ENCODE measurements at regions not wholly inside any gene's neighbourhood (a gene's known extent, or its start where the extent isn't known, plus 50 kb on each side); places are given as distances from the start of the nearest gene placed in this dataset.
"Not testable (repeated sequence)": the region's sequence is repeated elsewhere in the genome, so short reads cannot be mapped to it uniquely, and the experiment has no call there.

GRCh38 chr3:102004561-102004960 lies 155.2 kb downstream of the NFKBIZ start:
- peaks cover under 1% of the 10 kb centered on the region for H3K4me1 Mint-ChIP-seq

GRCh38 chr3:102005551-102005950 lies 156.2 kb downstream of the NFKBIZ start:
- H3K9me3 Mint-ChIP-seq: peaks cover 26% of the 10 kb centered on the region
- no peak overlapping the region for H3K27ac Mint-ChIP-seq
- H3K4me3 Mint-ChIP-seq: no peak overlapping the region
- no peaks in the 10 kb centered on the region for H3K36me3 Mint-ChIP-seq (ENCODE audit: low read depth)
- DNase-seq: no peak
- no peaks in the 10 kb centered on the region for H3K4me1 Mint-ChIP-seq
- peaks cover 10% of the 10 kb centered on the region for H3K27me3 Mint-ChIP-seq (ENCODE audit: low read depth, poor library complexity)
- no peak for TF ChIP-seq CTCF (IDR thresholded peaks at IDR 0.05)

More at GRCh38 chr3:102004561-102004960, 155.2 kb downstream of the NFKBIZ start:
- Mint-ChIP-seq H3K27ac (no peak overlapping the region), H3K4me3 (no peak overlapping the region), H3K27me3 (ENCODE audit: low read depth, poor library complexity) (peaks cover 9% of the 10 kb centered on the region), H3K9me3 (peaks cover 23% of the 10 kb centered on the region), H3K36me3 (ENCODE audit: low read depth) (no peaks in the 10 kb centered on the region)
- no peak for DNase-seq
- no peak for TF ChIP-seq CTCF (IDR thresholded peaks at IDR 0.05)

GRCh38 chr3:102006812-102007485 lies 157.6 kb downstream of the NFKBIZ start:
- no peaks in the 10 kb centered on the region for H3K36me3 Mint-ChIP-seq (ENCODE audit: low read depth)
- H3K27me3 Mint-ChIP-seq (ENCODE audit: low read depth, poor library complexity): peaks cover 14% of the 10 kb centered on the region
- H3K27ac Mint-ChIP-seq: no peak overlapping the region
- H3K9me3 Mint-ChIP-seq: peaks cover 40% of the 10 kb centered on the region
- no peak for TF ChIP-seq CTCF (IDR thresholded peaks at IDR 0.05)
- H3K4me1 Mint-ChIP-seq: no peaks in the 10 kb centered on the region
- H3K4me3 Mint-ChIP-seq: no peak overlapping the region
- DNase-seq: no peak

GRCh38 chr3:102008436-102008835 lies 159.1 kb downstream of the NFKBIZ start:
- not testable (repeated sequence) for H3K4me1 Mint-ChIP-seq; H3K36me3 Mint-ChIP-seq (ENCODE audit: low read depth); DNase-seq; H3K27ac Mint-ChIP-seq; H3K4me3 Mint-ChIP-seq
- H3K9me3 Mint-ChIP-seq: peaks cover 51% of the 10 kb centered on the region
- H3K27me3 Mint-ChIP-seq (ENCODE audit: low read depth, poor library complexity): peaks cover 14% of the 10 kb centered on the region

- Mint-ChIP-seq H3K36me3 (ENCODE audit: low read depth) (no peaks in the 10 kb centered on the region), H3K9me3 (peaks cover 17% of the 10 kb centered on the region), H3K27ac (no peak overlapping the region), H3K4me3 (no peak overlapping the region), H3K27me3 (ENCODE audit: low read depth, poor library complexity) (peaks cover 4% of the 10 kb centered on the region), H3K4me1 (no peaks in the 10 kb centered on the region)
- no peak for DNase-seq
- no peak for TF ChIP-seq CTCF (IDR thresholded peaks at IDR 0.05)
These were observed 167.1 kb downstream of the NFKBIZ start for GRCh38 chr3:102016417-102016816.

GRCh38 chr3:102017784-102018183 lies 168.5 kb downstream of the NFKBIZ start:
- Mint-ChIP-seq H3K9me3 (peaks cover 5% of the 10 kb centered on the region), H3K27me3 (ENCODE audit: low read depth, poor library complexity) (peaks cover 4% of the 10 kb centered on the region), H3K27ac (no peak overlapping the region), H3K4me3 (no peak overlapping the region), H3K36me3 (ENCODE audit: low read depth) (no peaks in the 10 kb centered on the region), H3K4me1 (no peaks in the 10 kb centered on the region)
- DNase-seq: no peak
- TF ChIP-seq CTCF (IDR thresholded peaks at IDR 0.05): no peak
